ENCODE measurements at regions not wholly inside any gene's neighbourhood (a gene's known extent, or its start where the extent isn't known, plus 50 kb on each side); places are given as distances from the start of the nearest gene placed in this dataset.
A peak's percentile ranks its signal among the peaks of the same experiment; 100 is the strongest.

GRCh38 chr7:17103170-17103569 lies 195.3 kb upstream of the AHR start:
- FAIRE-seq: no peak
- H3K79me2 ChIP-seq (ENCODE audit: insufficient read depth, low read length): no peaks in the 10 kb centered on the region
- TF ChIP-seq JUND (CRISPR knock-in tag; IDR thresholded peaks at IDR 0.05): no peak
- TF ChIP-seq TCF12 (IDR thresholded peaks at IDR 0.05): no peak
- TF ChIP-seq TCF12 (CRISPR knock-in tag; IDR thresholded peaks at IDR 0.05): no peak
- peak; percentile 42; the same call in 1 of the 2 replicates for TF ChIP-seq HNF4A (CRISPR knock-in tag; IDR thresholded peaks at IDR 0.05)
- TF ChIP-seq TRIM24 (CRISPR knock-in tag; IDR thresholded peaks at IDR 0.05): no peak
- TF ChIP-seq RARA (CRISPR knock-in tag; IDR thresholded peaks at IDR 0.05): 0 out of 2 replicates have a peak, but pooled peaks have one; percentile 3
- TF ChIP-seq NR2F1 (CRISPR knock-in tag; IDR thresholded peaks at IDR 0.05): 0 out of 4 replicates have a peak, but pooled peaks of 1 of the 2 experiments have one; percentile 31
- no peak for TF ChIP-seq TMF1 (CRISPR knock-in tag; IDR thresholded peaks at IDR 0.05; ENCODE audit: low read depth)
- 0 out of 4 replicates have a peak, but pooled peaks of 1 of the 2 experiments have one; percentile 6 for TF ChIP-seq EP300 (IDR thresholded peaks at IDR 0.05; ENCODE audit: low read depth in 2 of 2, low read length in 2 of 2)
- TF ChIP-seq EP300 (CRISPR knock-in tag; IDR thresholded peaks at IDR 0.05; ENCODE audit: borderline replicate concordance): no peak
- TF ChIP-seq ZNF713 (CRISPR knock-in tag; IDR thresholded peaks at IDR 0.05): no peak
- TF ChIP-seq CREB3 (CRISPR knock-in tag; IDR thresholded peaks at IDR 0.05): no peak
- no peaks in the 10 kb centered on the region for H3K36me3 ChIP-seq (replicated peaks in 1 of 2; ENCODE audit: control insufficient read depth in 1 of 2, insufficient read depth in 2 of 2, low read length in 2 of 2)
- H3K4me2 ChIP-seq (ENCODE audit: low read depth, low read length): peak overlapping the region; percentile 23; the same call in 1 of the 2 replicates
- 34% methylated on average over 4 of the region's 4 CpGs for WGBS (ENCODE audit: low lambda C conversion rate)
- BruUV-seq (replicated peaks): no TSS peak
- no peak overlapping the region for H3K4me3 ChIP-seq (replicated peaks in 1 of 3; ENCODE audit: insufficient read depth in 1 of 3, low read depth in 2 of 3, low read length in 3 of 3)
- DNase-seq (ENCODE audit: low spot score): no peak
- H4K20me1 ChIP-seq (ENCODE audit: insufficient read depth, low read length): no peaks in the 10 kb centered on the region
- POLR2A ChIA-PET: interaction anchor here (1.0 kb wide), 1 partner anchor 27 kb away, joined by 3 read pairs; no protein-coding TSS in a partner anchor
- peaks cover 12% of the 10 kb centered on the region for H3K9me3 ChIP-seq (ENCODE audit: low read length)
- CTCF ChIA-PET (ENCODE audit: low intra/inter-chr PET ratio, low total read pairs): no interaction called here
- H3K27me3 ChIP-seq (ENCODE audit: control insufficient read depth in 1 of 2, insufficient read depth in 2 of 2, low read length in 2 of 2): no peaks in the 10 kb centered on the region
- no peak overlapping the region for H3K27ac ChIP-seq (ENCODE audit: extremely low read length, insufficient read depth, low read length)
- no peak for ATAC-seq
- in situ Hi-C loops (cut with HindIII; ENCODE audit: extremely low pct_ligation_motif_present, low pct_unique_long_range_greater_than_20kb) (no loop called here), intact Hi-C loops (cut with micrococcal nuclease; ENCODE audit: unreplicated experiment) (no loop called here)
- no peak overlapping the region for H2AFZ ChIP-seq (ENCODE audit: low read length)
- peaks cover 50% of the 10 kb centered on the region for H3K4me1 ChIP-seq (ENCODE audit: insufficient read depth, low read length)
- H3K9ac ChIP-seq (ENCODE audit: insufficient read depth, low read depth, low read length): no peak overlapping the region

Measured in HepG2 (cell line).